HG03442 (cell line): ENCODE measurements at regions not wholly inside any gene's neighbourhood (a gene's known extent, or its start where the extent isn't known, plus 50 kb on each side); places are given as distances from the start of the nearest gene placed in this dataset.

Source experiments
- ATAC-seq: cut with Tn5 transposase; IDR thresholded peaks from one replicate; pipeline ENCODE4 v1.9.1; 2021; ENCODE audit warnings: mild to moderate bottlenecking, moderate library complexity; ENCODE audit not compliant: unreplicated experiment

DNA sequence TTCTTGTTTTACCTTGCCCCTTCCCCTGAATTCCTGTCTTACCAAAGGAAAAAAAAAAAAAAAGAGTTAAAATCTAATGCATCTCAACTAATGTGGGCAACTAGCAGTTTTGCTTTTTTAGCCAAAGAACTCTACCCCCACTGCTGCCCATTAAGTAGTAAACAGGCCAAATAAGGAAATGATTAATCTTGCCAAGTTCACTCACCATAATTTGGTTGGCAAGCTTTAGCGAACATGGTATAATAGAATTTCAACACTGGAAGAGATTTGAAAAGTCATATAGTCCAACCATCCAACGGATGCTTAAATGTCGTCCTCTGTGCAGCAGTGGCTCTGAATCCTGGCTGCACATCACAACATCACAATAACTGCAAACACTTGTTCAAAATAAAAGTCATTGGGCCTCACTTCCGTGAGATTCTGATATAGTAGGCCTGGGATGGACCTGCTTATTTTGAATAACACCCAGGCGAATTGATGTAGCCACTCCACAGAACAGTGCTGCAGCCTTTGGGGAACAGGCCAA, 142.0 kb upstream of the UBE2E1 start:
- no peak for ATAC-seq

DNA sequence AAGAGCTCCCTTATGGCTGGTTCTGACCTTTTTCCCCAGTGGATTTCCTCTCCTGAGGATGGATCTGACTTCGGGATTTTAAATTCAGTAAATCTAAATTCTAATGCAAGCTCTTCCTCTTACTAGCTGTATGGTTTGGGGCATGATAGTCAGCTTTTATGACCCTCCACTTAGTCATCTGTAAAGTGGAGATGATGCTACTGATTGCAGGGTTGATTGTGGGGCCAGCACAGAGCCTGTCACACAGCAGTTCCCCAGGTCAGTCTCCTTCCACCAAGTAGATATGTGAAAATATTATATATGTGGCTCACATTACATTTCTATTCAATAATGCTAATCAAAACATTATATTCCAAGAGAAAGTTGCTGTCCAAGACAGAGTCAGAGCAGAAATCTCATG, 141.3 kb upstream of the UBE2E1 start:
- ATAC-seq, result no peak

DNA sequence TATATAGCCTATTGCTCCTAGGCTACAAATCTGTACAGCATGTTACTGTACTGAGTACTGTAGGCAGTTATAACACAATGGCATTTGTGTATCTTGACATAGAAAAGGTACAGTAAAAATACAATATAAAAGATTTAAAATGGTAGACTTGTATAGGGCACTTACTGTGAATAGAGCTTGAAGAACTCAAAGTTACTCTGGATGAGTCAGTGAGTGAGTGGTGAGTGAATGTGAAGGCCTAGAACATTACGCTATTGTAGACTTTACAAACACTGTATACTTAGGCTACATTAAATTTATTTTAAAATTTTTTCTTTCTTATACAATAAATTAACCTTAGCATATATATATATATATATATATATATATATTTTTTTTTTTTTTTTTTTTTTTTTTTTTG, 140.0 kb upstream of the UBE2E1 start:
- no peak for ATAC-seq

DNA sequence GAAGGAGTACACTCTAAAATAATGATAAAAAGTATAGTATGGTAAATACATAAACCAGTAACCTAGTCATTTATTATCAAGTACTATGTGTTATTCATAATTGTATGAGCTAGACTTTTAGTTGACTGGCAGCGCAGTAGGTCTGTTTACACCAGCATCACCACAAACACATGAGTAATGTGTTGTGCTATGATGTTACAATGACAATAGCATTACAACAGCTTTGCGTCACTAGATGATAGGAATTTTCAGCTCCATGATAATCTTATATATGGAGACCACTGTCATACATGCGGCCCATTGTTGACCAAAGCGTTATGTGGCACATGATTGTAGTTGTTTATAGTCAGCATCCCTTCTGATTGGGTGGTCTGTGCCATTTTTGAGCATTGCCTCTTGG, 138.9 kb upstream of the UBE2E1 start:
- no peak for ATAC-seq

DNA sequence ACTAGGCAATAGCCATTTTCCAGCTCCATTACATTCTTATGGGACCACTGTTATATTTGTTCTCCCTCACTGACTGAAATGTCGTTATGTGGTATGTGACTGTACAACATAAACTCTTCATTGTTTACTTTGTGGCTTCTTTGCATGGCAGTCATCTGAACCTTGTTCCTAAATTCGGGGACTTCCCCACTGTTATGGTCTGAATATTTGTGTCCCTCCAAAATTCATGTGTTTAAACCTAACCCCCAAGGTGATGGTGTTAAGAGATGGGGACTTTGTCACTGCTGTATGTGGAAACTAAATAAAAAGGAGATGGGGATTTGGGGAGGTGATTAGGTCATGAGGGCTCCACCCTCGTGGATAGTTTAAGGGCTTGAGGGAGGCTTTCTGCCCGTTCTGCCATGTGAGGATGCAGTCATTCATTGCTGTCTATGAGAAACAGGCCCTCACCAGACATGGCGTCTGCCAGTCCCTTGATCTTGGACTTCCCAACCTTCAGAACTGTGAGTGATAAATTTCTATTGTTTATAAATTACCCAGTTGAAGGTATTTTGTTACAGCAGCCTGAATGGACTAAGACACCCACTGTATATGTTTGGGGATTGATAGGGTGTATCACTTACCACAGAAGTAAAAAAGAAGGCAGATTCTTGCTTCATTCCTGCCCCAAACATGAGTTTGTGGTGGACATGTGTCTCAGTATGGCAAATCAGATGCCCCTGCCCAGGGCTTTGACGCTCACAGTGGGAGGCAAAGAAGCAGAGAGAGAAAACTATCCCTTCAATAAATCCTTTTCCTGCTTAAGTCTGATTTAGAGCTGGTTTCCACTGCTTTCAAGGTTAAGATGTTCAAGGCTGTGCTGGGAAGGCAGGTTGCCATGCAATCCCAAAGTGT, 138.0 kb upstream of the UBE2E1 start:
- no peak for ATAC-seq

DNA sequence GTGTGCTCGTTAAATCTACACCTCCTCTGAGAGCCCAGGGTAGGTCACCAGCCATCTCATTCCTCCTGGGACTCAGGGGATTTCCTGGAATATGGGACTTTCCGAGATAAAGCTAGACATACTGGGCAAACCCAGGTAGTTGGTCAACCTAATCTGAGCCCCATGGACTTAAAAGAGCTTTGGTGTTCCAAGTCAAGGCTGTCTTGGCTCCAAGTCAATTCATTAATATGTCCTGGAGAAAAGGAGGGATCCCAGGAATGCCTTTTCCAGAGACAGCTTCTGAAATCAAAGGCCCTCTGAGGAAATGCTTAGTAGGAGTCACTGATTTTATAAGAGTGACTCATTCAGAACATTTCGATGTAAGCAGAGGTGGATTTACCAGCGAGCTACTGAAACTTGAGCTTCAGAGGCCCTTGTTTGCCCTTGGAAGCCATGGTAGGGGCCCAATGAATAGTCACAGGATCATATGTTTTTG, 137.3 kb upstream of the UBE2E1 start:
- ATAC-seq, result no peak

DNA sequence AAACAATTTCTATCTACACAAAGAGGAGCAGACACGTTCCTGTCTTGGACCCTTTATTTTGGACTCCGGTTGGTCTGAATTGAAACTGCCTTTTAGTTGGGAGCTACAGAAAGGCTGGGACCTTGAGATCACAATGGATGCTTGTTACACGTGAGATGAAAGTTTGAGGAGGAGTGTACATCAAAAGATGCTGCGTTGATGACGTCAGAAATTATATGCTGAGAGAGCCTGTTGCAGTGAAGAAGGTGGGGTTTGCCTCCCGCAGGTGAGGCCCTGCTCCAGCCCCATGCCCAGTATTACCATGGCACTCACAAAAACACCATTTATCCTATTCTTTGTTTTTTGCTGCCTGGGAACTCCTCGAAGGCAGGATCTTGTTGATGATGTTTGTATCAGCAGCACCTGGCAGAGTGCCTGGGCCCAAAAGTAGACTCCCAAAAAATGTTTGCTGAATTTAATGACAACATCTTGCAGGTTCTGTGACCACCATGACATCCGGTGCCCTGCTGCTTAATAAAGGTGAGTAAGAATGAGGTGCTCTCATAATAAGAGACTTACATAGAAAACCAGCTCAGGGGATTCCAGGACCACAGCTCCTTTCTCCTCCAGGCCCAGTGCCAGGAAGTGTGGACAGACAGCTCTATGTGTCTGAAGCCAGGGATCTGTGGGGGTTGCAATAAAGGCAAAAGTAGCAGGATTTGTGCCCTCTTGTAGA, 136.1 kb upstream of the UBE2E1 start:
- no peak for ATAC-seq

DNA sequence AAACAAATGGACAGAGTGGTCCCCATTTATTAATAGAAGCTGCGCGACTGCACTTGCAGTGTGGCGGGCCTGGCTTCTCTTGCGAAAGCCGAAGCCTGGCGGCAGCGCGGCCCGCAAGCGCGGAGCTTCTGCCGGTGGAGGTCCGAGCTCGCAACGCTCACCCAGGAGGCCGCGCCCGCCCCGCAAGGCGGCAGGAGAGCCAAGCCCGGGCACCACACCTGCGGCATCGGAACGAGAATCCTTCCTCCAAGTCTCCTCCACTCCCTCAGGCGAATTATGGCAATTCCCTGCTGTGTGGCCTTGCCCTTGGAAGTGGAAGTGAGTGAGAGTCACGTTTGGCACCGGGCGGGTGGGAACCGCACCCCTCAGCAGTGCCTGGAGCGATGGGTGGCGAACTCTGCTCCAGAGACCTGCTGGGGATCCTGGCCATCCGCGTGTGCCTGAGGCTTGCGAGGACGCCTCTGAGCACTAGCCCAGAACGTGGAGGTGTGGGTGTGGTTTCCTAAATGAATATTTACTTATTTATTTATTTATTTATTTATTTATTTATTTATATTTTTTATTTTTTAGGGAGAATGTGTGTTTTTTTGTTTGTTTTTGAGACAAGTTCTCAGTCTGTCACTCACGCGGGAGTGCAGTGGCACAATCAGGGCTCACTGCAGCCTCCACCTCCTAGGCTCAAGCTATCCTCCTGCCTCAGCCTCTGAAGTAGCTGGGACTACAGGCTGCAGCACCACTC, 133.7 kb upstream of the UBE2E1 start:
- no peak for ATAC-seq

DNA sequence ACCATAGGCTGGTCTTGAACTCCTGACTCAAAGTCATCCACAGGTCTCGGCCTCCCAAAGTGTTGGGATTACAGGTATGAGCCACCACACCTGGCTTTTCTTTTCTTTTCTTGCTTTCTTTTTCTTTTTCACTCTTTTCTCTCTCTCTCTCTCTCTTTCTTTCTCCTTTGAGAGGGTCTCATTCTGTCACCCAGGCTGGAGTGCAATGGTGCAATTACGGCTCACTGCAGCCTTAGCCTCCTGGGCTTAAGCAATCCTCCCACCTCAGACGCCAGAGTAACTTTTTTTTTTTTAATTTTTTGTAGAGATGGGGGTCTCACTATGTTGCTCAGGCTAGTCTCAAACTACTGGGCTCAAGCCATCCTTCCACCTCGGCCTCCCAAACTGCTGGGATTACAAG, 133.1 kb upstream of the UBE2E1 start:
- ATAC-seq, result no peak

DNA sequence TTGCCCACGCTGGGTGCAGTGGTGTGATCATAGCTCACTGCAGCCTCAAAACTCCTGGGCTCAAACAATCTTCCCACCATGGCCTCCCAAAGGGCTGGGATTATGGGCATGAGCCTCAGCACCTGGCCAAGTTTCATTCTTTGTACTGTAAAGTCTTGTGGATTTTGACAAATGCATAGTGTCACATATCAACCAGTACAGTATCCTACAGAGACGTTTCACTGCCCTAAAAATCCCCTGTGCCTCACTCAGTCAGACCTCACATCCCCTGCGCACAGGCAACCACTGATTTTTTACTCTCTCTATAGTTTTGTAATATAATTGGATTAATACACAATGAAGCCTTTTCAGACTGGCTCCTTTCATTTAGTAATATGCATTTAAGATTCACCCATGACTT, 130.7 kb upstream of the UBE2E1 start:
- no peak for ATAC-seq

DNA sequence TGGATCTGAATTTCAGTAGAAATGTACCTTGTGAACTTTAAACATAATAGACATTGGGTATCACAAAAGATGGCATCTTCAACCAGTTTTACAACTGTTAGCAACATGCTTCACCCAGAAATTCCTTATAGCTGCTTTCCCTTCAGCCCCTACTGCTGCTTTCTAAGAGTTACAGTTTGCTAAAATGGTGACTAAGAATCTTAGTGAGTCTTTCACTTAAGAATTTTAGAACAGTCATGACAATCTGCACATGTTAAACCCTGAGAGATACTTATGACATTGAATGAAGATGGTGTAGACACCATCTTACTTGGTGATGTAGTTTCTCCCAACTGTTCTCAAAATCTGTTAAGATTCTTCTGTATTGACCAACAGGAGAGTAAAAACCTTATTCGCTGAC, 129.7 kb upstream of the UBE2E1 start:
- no peak for ATAC-seq

DNA sequence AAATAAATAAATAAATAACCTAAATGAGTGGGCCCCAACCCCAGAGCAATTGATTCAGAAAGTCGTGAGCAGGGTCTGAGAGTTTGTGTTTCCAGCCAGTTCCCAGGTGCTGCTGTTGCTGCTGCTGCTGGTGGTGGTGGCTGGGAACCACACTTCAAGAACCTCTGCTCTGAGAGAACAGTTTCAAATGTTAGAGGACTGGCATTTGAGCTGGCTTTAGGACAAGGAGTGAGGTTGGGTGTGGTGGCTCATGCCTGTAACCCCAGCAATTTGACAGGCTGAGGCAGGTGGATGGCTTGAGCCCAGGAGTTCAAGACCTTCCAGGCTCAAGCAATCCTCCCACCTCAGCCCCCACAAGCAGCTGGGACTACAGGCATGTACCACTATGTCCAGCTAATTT, 123.1 kb upstream of the UBE2E1 start:
- no peak for ATAC-seq

DNA sequence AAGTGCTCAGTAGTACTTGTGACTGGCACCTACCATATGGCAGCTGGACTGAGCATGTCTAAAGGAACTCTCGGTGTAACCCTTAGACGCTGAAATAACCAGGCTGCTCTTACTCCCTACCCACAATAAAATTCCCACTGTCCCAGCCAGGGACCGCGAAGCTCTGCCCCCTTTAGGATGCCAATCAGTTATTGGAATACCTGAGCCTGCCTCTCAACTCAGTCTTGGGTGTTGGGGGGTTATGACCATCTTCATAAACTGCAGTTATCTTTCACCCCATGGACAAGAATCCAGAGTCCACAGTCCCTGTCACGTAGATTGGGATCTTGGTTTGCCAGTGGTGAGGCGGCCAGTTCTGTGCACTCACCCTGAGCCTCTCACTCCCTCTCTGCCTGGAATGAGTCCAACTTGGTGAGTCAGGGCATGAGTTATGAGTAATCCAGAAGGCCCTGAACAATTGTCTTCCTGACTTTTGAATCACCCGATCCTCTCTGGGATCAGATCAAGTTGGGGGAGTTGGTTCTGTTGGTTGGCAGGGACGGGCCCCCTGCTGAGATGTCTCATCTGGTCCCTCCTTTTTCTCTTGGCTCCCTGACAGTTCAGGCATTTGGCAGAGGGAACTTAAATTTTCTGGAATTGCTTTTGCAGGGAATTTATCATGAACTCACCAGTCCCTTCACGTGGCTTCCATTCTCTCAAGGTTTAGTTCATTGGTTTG, 120.1 kb upstream of the UBE2E1 start:
- ATAC-seq, result no peak

DNA sequence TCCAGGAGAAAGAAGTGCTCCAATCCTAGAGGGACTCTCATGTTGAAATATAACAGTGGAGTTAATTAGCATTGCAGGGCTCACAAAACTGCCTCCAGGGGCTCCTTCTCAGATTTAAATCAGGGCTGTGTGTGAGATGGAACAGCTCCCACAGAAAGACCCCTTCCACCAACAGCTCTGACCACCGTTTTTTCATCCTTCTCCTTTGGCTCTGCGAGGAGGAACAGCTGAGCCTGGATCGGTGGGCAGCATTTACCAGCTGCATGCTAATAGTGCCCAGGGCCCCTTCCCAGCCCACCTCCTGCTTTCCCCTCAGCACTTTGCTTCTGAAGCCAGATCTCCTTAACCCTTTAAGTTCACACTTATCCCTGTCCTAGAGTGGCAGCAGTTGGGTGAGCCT, 119.2 kb upstream of the UBE2E1 start:
- no peak for ATAC-seq

DNA sequence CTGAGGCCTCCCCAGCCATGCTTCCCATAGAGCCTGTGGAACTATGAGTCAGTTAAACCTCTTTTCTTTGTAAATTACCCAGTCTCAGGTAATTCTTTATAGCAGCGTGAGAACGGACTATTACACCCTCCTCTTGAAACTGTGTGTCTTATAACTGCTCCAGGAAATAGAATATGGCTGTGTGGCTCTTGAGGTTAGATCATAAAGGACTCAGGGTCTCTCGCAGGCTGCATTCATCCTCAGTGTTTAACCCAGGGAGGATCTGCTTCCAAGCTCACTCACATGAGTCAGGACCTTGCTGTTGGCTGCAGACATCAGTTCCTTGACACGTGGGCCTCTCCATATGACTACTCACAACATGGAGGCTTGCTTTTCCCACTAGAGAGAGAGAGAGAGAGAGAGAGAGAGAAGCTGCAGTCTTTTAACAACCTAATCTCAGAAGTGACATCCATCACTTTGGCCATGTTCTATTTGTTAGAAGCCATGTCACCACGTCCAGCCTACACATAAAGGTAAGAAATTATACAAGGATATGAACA, 114.3 kb upstream of the UBE2E1 start:
- ATAC-seq, result no peak

DNA sequence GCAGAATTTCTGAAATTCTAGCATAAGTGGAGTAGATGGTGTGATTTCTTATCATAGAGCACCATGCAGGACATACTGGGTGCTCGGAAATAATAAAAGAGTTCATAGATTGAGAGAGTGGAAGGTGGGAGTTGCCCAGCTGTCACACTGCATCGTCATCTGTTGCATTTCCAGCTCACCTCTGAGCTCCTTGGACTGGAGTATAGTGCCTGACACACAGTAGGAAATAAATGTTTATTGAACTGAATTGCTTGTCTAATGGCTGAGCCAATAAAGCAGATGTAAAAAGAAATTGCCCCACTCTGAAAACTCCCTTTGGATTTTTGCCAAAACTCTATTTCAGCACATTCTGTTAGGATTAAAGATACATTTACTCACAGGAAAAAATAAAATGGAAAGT, 108.9 kb upstream of the UBE2E1 start:
- ATAC-seq, result no peak

DNA sequence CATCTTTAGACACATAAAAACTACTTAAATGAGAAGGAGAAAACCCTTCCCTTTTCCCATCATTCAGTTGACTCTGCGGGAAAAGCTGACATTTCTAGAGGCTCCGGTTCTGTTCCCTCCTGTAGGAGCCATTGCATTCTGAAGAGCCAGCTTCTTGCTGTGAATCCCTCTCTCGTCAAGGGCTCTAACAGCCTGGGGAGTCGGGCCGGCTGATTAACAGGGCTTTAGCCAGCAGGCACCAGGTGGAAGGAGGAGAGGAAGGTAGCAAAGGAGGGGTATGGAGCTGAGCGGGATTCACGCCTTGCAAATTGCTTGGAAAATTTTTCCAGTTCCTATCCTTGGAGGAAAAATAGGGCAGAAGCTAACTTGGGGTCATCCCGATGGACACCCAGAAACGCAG, 108.3 kb upstream of the UBE2E1 start:
- no peak for ATAC-seq

DNA sequence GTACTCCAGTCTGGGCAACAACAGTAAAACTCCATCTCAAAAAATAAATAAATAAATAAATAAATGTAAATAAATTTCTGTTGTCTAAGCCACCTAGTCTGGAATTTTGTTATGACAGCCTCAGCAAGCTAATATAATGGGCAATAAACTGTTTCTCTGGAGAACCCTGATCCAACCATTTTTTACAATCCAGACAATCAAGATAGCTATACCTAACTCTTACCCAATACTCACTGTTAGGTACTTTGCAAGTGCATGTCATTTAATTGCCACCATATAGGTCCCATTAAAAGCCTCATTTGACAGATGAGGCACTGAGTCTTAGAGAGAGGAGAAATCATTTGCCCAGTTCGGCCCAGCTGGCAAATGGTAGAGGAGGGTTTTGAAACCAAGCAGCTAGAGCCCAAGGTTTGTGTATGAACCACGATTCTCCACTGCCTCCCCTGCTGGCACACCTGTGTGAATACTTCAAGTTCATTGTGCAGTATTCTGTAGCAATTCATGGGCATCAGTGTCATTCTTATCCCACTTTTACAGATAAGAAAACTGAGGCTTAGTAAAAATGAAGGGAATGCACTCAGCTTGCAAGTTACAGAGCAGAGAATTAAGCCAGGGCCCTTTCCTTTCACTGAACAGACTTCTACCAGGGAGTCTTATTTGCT, 107.0 kb upstream of the UBE2E1 start:
- no peak for ATAC-seq

DNA sequence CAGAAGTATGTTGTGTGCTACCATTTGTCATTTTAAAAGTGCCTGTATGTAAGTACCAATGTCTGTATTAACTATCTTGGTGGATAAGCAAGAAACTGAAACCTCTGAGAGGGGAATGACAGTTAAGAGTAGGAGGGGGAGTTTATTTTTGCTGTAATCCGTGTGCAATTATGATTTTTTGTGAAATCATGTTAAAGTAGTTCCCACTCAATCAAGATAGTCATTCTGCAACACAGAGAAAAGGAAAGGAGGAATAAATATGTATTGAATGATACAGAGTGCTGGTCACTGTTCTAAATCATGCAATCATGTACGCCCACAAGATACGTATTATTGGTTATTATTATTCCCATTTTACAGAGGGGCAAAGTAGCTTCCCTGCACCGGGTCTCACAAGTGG, 105.1 kb upstream of the UBE2E1 start:
- no peak for ATAC-seq
